HUES64 (cell line): ENCODE measurements at regions not wholly inside any gene's neighbourhood (a gene's known extent, or its start where the extent isn't known, plus 50 kb on each side); places are given as distances from the start of the nearest gene placed in this dataset.

Experiments used
- H3K27ac ChIP-seq: 2 replicates; pipeline ENCODE4 v1.7.0; 2013; ENCODE audit warnings: low read depth, low read length, inconsistent platforms
- H3K27me3 ChIP-seq: 2 replicates; pipeline ENCODE4 v1.6.1; 2013; ENCODE audit warnings: mild to moderate bottlenecking, low read length; ENCODE audit not compliant: insufficient read depth
- H3K36me3 ChIP-seq: 2 replicates; pipeline ENCODE4 v1.6.1; 2013; ENCODE audit warnings: mild to moderate bottlenecking, low read length; ENCODE audit not compliant: insufficient read depth
- H3K4me1 ChIP-seq: 2 replicates; pipeline ENCODE4 v1.6.1; 2013; ENCODE audit warnings: mild to moderate bottlenecking, low read length, moderate library complexity; ENCODE audit not compliant: insufficient read depth
- H3K4me3 ChIP-seq: 2 replicates; pipeline ENCODE4 v1.5.1; 2013; ENCODE audit warnings: mild to moderate bottlenecking, low read length, moderate library complexity
- H3K9ac ChIP-seq: 2 replicates; pipeline ENCODE4 v1.6.1; 2013; ENCODE audit warnings: mild to moderate bottlenecking, low read depth, low read length
- H3K9me3 ChIP-seq: 2 replicates; pipeline ENCODE4 v1.6.1; 2013; ENCODE audit warnings: low read depth, low read length; ENCODE audit not compliant: insufficient read depth
- WGBS: fragments of 150-250, 120-280 bp; methylation state at CpG from one replicate; pipeline ENCODE4 v1.1.7; 2013; ENCODE audit warnings: missing lambda C conversion rate; 5-methylcytosine and 5-hydroxymethylcytosine counted together

GRCh38 chr3:181976526-181976925 is 264.8 kb downstream of the SOX2 start:
- no peak overlapping the region for H3K4me3 ChIP-seq
- no peaks in the 10 kb centered on the region for H3K27me3 ChIP-seq
- no CpG with 5 or more reads among the region's 1 CpG for WGBS

GRCh38 chr3:181985386-181985785 is 273.7 kb downstream of the SOX2 start:
- 96% methylated on average over 2 of the region's 2 CpGs for WGBS
- H3K4me1 ChIP-seq: peaks cover 6% of the 10 kb centered on the region; the same call in 1 of the 2 replicates
- H3K36me3 ChIP-seq: no peaks in the 10 kb centered on the region
- H3K9me3 ChIP-seq: no peaks in the 10 kb centered on the region
- H3K27ac ChIP-seq: no peak overlapping the region
- H3K4me3 ChIP-seq: no peak overlapping the region
- no peak overlapping the region for H3K9ac ChIP-seq
- no peaks in the 10 kb centered on the region for H3K27me3 ChIP-seq

More at GRCh38 chr3:181976526-181976925, 264.8 kb downstream of the SOX2 start:
- Histone ChIP-seq H3K27ac (no peak overlapping the region), H3K36me3 (no peaks in the 10 kb centered on the region), H3K9ac (no peak overlapping the region), H3K9me3 (no peaks in the 10 kb centered on the region), H3K4me1 (no peaks in the 10 kb centered on the region; the same call in 1 of the 2 replicates)

- Histone ChIP-seq H3K4me3 (no peak overlapping the region), H3K4me1 (peaks cover 6% of the 10 kb centered on the region; the same call in 1 of the 2 replicates), H3K27ac (no peak overlapping the region), H3K9me3 (no peaks in the 10 kb centered on the region), H3K36me3 (no peaks in the 10 kb centered on the region), H3K9ac (no peak overlapping the region), H3K27me3 (no peaks in the 10 kb centered on the region)
- 90% methylated on average over 4 of the region's 4 CpGs for WGBS
Measured at GRCh38 chr3:181987736-181988135, 276.0 kb downstream of the SOX2 start.

GRCh38 chr3:181998828-181999227 is 287.1 kb downstream of the SOX2 start:
- peaks cover 15% of the 10 kb centered on the region for H3K4me1 ChIP-seq
- no peak overlapping the region for H3K9ac ChIP-seq
- H3K27ac ChIP-seq: no peak overlapping the region
- no peaks in the 10 kb centered on the region for H3K36me3 ChIP-seq
- H3K27me3 ChIP-seq: no peaks in the 10 kb centered on the region
- 79% methylated on average over 4 of the region's 4 CpGs for WGBS
- no peaks in the 10 kb centered on the region for H3K9me3 ChIP-seq
- no peak overlapping the region for H3K4me3 ChIP-seq

GRCh38 chr3:181999314-181999713 is 287.6 kb downstream of the SOX2 start:
- no peak overlapping the region for H3K9ac ChIP-seq
- no peak overlapping the region for H3K4me3 ChIP-seq
- no peaks in the 10 kb centered on the region for H3K9me3 ChIP-seq
- H3K27me3 ChIP-seq: no peaks in the 10 kb centered on the region
- 94% methylated on average over 6 of the region's 6 CpGs for WGBS
- H3K36me3 ChIP-seq: no peaks in the 10 kb centered on the region
- H3K27ac ChIP-seq: no peak overlapping the region
- H3K4me1 ChIP-seq: peaks cover 15% of the 10 kb centered on the region

GRCh38 chr3:182000447-182000846 is 288.7 kb downstream of the SOX2 start:
- no peak overlapping the region for H3K9ac ChIP-seq
- H3K4me1 ChIP-seq: peaks cover 15% of the 10 kb centered on the region
- no peaks in the 10 kb centered on the region for H3K27me3 ChIP-seq
- no peak overlapping the region for H3K27ac ChIP-seq
- no peak overlapping the region for H3K4me3 ChIP-seq
- no peaks in the 10 kb centered on the region for H3K36me3 ChIP-seq
- H3K9me3 ChIP-seq: no peaks in the 10 kb centered on the region
- WGBS: 64% methylated on average over 4 of the region's 5 CpGs

- Histone ChIP-seq H3K36me3 (no peaks in the 10 kb centered on the region), H3K9me3 (no peaks in the 10 kb centered on the region), H3K27ac (no peak overlapping the region), H3K4me1 (peaks cover 20% of the 10 kb centered on the region), H3K27me3 (no peaks in the 10 kb centered on the region), H3K9ac (no peak overlapping the region), H3K4me3 (no peak overlapping the region)
- 94% methylated on average over 3 of the region's 3 CpGs for WGBS
Measured at GRCh38 chr3:182005219-182005618, 293.5 kb downstream of the SOX2 start.

GRCh38 chr3:182005701-182006100 is 294.0 kb downstream of the SOX2 start:
- H3K4me3 ChIP-seq: no peak overlapping the region
- H3K36me3 ChIP-seq: no peaks in the 10 kb centered on the region
- no peak overlapping the region for H3K9ac ChIP-seq
- 86% methylated on average over 5 of the region's 5 CpGs for WGBS
- no peaks in the 10 kb centered on the region for H3K27me3 ChIP-seq
- H3K4me1 ChIP-seq: peaks cover 15% of the 10 kb centered on the region
- no peaks in the 10 kb centered on the region for H3K9me3 ChIP-seq
- no peak overlapping the region for H3K27ac ChIP-seq

GRCh38 chr3:182006431-182006830 is 294.7 kb downstream of the SOX2 start:
- Histone ChIP-seq H3K4me3 (no peak overlapping the region), H3K9ac (no peak overlapping the region), H3K36me3 (no peaks in the 10 kb centered on the region), H3K9me3 (no peaks in the 10 kb centered on the region), H3K27ac (no peak overlapping the region), H3K4me1 (peaks cover 11% of the 10 kb centered on the region; the same call in 1 of the 2 replicates), H3K27me3 (no peaks in the 10 kb centered on the region)
- WGBS: 95% methylated on average over 2 of the region's 4 CpGs

- no peaks in the 10 kb centered on the region for H3K9me3 ChIP-seq
- no peak overlapping the region for H3K9ac ChIP-seq
- H3K27ac ChIP-seq: no peak overlapping the region
- 89% methylated on average over 5 of the region's 5 CpGs for WGBS
- H3K4me1 ChIP-seq: peaks cover 8% of the 10 kb centered on the region; the same call in 1 of the 2 replicates
- no peaks in the 10 kb centered on the region for H3K36me3 ChIP-seq
- H3K4me3 ChIP-seq: no peak overlapping the region
- H3K27me3 ChIP-seq: no peaks in the 10 kb centered on the region
Measured at GRCh38 chr3:182007441-182007840, 295.7 kb downstream of the SOX2 start.

- no peak overlapping the region for H3K4me3 ChIP-seq
- WGBS: 98% methylated on average over 2 of the region's 2 CpGs
- no peaks in the 10 kb centered on the region for H3K9me3 ChIP-seq
- no peak overlapping the region for H3K27ac ChIP-seq
- no peak overlapping the region for H3K9ac ChIP-seq
- H3K36me3 ChIP-seq: no peaks in the 10 kb centered on the region
- H3K27me3 ChIP-seq: no peaks in the 10 kb centered on the region
- no peaks in the 10 kb centered on the region for H3K4me1 ChIP-seq
Measured at GRCh38 chr3:182018361-182018760, 306.6 kb downstream of the SOX2 start.

GRCh38 chr3:182019926-182020325 is 308.2 kb downstream of the SOX2 start:
- Histone ChIP-seq H3K4me3 (no peak overlapping the region), H3K27me3 (no peaks in the 10 kb centered on the region)
- no CpG with 5 or more reads among the region's 1 CpG for WGBS

More at GRCh38 chr3:182019926-182020325, 308.2 kb downstream of the SOX2 start:
- H3K4me1 ChIP-seq: no peaks in the 10 kb centered on the region
- H3K27ac ChIP-seq: no peak overlapping the region
- H3K36me3 ChIP-seq: no peaks in the 10 kb centered on the region
- H3K9me3 ChIP-seq: no peaks in the 10 kb centered on the region
- H3K9ac ChIP-seq: no peak overlapping the region
